Left hindlimb (tissue), 1 donor: ENCODE measurements at regions not wholly inside any gene's neighbourhood (a gene's known extent, or its start where the extent isn't known, plus 50 kb on each side); places are given as distances from the start of the nearest gene placed in this dataset.

ENCODE experiments used
- DNase-seq: peaks from one replicate; pipeline ENCODE4 v3.0.0-alpha.2; 2018

- no peak for DNase-seq
Observed at GRCh38 chr2:14231391-14231898, 401.1 kb upstream of the LRATD1 start.

- DNase-seq: no peak
Observed at GRCh38 chr2:14232217-14232616, 400.3 kb upstream of the LRATD1 start.

GRCh38 chr2:14234911-14235310 is 397.6 kb upstream of the LRATD1 start:
- peak; percentile 40 for DNase-seq

- DNase-seq: no peak
Observed at GRCh38 chr2:14235667-14236066, 396.9 kb upstream of the LRATD1 start.

- DNase-seq: no peak
Observed at GRCh38 chr2:14237902-14238301, 394.6 kb upstream of the LRATD1 start.

GRCh38 chr2:14239605-14240004 is 392.9 kb upstream of the LRATD1 start:
- DNase-seq: no peak

- no peak for DNase-seq
Observed at GRCh38 chr2:14240868-14241267, 391.6 kb upstream of the LRATD1 start.

GRCh38 chr2:14245901-14246300 is 386.6 kb upstream of the LRATD1 start:
- no peak for DNase-seq

- no peak for DNase-seq
Observed at GRCh38 chr2:14255135-14255820, 377.2 kb upstream of the LRATD1 start.

- no peak for DNase-seq
Observed at GRCh38 chr2:14256890-14257289, 375.6 kb upstream of the LRATD1 start.

GRCh38 chr2:14257801-14258507 is 374.6 kb upstream of the LRATD1 start:
- no peak for DNase-seq

GRCh38 chr2:14261771-14262170 is 370.7 kb upstream of the LRATD1 start:
- DNase-seq: no peak

- DNase-seq: no peak
Observed at GRCh38 chr2:14263053-14263452, 369.5 kb upstream of the LRATD1 start.

- DNase-seq: no peak
Observed at GRCh38 chr2:14270036-14270582, 362.4 kb upstream of the LRATD1 start.

GRCh38 chr2:14272396-14273075 is 360.0 kb upstream of the LRATD1 start:
- DNase-seq: no peak

- no peak for DNase-seq
Observed at GRCh38 chr2:14273650-14274049, 358.9 kb upstream of the LRATD1 start.

GRCh38 chr2:14284244-14284643 is 348.3 kb upstream of the LRATD1 start:
- no peak for DNase-seq

GRCh38 chr2:14285812-14286211 is 346.7 kb upstream of the LRATD1 start:
- no peak for DNase-seq

GRCh38 chr2:14288016-14288415 is 344.5 kb upstream of the LRATD1 start:
- no peak for DNase-seq

GRCh38 chr2:14292964-14293363 is 339.6 kb upstream of the LRATD1 start:
- no peak for DNase-seq

- DNase-seq: no peak
Observed at GRCh38 chr2:14297340-14297739, 335.2 kb upstream of the LRATD1 start.

GRCh38 chr2:14297906-14298305 is 334.6 kb upstream of the LRATD1 start:
- no peak for DNase-seq

- DNase-seq: no peak
Observed at GRCh38 chr2:14301331-14301730, 331.2 kb upstream of the LRATD1 start.
